Osteoblast (primary cell): ENCODE measurements at regions not wholly inside any gene's neighbourhood (a gene's known extent, or its start where the extent isn't known, plus 50 kb on each side); places are given as distances from the start of the nearest gene placed in this dataset.

Experiments used
- DNase-seq: peaks from one replicate; pipeline ENCODE4 v3.0.0; 2011; ENCODE audit warnings: low spot score, mixed read lengths; ENCODE audit not compliant: insufficient read length; ENCODE audit errors: missing footprints
- H2AFZ ChIP-seq: 2 replicates; pipeline ENCODE4 v1.6.0; 2011; ENCODE audit warnings: mild to moderate bottlenecking, low read length
- H3K27ac ChIP-seq: 2 replicates; pipeline ENCODE4 v1.5.1; 2011; ENCODE audit warnings: mild to moderate bottlenecking, low read depth, low read length, moderate library complexity
- H3K27me3 ChIP-seq: 2 replicates; pipeline ENCODE4 v1.6.0; 2012; ENCODE audit warnings: mild to moderate bottlenecking, control low read depth, inconsistent platforms, low read length, moderate library complexity; ENCODE audit not compliant: insufficient read depth
- H3K36me3 ChIP-seq: 2 replicates; pipeline ENCODE4 v1.5.1; 2011; ENCODE audit warnings: mild to moderate bottlenecking, low read length, control low read depth, moderate library complexity; ENCODE audit not compliant: insufficient read depth
- H3K4me1 ChIP-seq: 2 replicates; pipeline ENCODE4 v1.5.1; 2011; ENCODE audit warnings: mild to moderate bottlenecking, low read length, control low read depth, moderate library complexity; ENCODE audit not compliant: insufficient read depth
- H3K4me2 ChIP-seq: 2 replicates; pipeline ENCODE4 v1.6.0; 2011; ENCODE audit warnings: mild to moderate bottlenecking, low read length; ENCODE audit not compliant: insufficient read depth
- H3K4me3 ChIP-seq: fragments of 200-600 bp; sonication (generic); 3 replicates; pipeline ENCODE4 v1.5.1; 2012; ENCODE audit warnings: mild to moderate bottlenecking, low read length, inconsistent platforms; ENCODE audit not compliant: insufficient read depth
- H3K79me2 ChIP-seq: 2 replicates; pipeline ENCODE4 v1.6.0; 2012; ENCODE audit warnings: mild to moderate bottlenecking, low read length, control low read depth, inconsistent platforms; ENCODE audit not compliant: insufficient read depth
- H3K9me3 ChIP-seq: 2 replicates; pipeline ENCODE4 v1.5.1; 2011; ENCODE audit warnings: low read depth, low read length, control low read depth
- H4K20me1 ChIP-seq: 2 replicates; pipeline ENCODE4 v1.6.0; 2012; ENCODE audit warnings: mild to moderate bottlenecking, low read length, control low read depth; ENCODE audit not compliant: insufficient read depth
- TF ChIP-seq, protein P1 (sequence below): IDR thresholded peaks from 2 replicates; pipeline ENCODE4 v1.5.1; 2011; ENCODE audit warnings: mild to moderate bottlenecking, low read depth, low read length, moderate library complexity; ENCODE audit errors: extremely low read depth

- Histone ChIP-seq H2AFZ (no peak overlapping the region), H3K79me2 (no peaks in the 10 kb centered on the region), H3K4me2 (no peak overlapping the region), H4K20me1 (no peaks in the 10 kb centered on the region), H3K9me3 (no peaks in the 10 kb centered on the region), H3K27me3 (no peaks in the 10 kb centered on the region), H3K4me3 (no peak overlapping the region), H3K4me1 (no peaks in the 10 kb centered on the region), H3K27ac (no peak overlapping the region), H3K36me3 (no peaks in the 10 kb centered on the region)
- TF ChIP-seq, protein P1, sequence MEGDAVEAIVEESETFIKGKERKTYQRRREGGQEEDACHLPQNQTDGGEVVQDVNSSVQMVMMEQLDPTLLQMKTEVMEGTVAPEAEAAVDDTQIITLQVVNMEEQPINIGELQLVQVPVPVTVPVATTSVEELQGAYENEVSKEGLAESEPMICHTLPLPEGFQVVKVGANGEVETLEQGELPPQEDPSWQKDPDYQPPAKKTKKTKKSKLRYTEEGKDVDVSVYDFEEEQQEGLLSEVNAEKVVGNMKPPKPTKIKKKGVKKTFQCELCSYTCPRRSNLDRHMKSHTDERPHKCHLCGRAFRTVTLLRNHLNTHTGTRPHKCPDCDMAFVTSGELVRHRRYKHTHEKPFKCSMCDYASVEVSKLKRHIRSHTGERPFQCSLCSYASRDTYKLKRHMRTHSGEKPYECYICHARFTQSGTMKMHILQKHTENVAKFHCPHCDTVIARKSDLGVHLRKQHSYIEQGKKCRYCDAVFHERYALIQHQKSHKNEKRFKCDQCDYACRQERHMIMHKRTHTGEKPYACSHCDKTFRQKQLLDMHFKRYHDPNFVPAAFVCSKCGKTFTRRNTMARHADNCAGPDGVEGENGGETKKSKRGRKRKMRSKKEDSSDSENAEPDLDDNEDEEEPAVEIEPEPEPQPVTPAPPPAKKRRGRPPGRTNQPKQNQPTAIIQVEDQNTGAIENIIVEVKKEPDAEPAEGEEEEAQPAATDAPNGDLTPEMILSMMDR, result no peak
- DNase-seq, result no peak
Observed at GRCh38 chr13:75945841-75946482, 309.8 kb downstream of the LMO7 start.

- Histone ChIP-seq H3K4me1 (no peaks in the 10 kb centered on the region), H3K27me3 (no peaks in the 10 kb centered on the region), H4K20me1 (no peaks in the 10 kb centered on the region), H3K4me3 (no peak overlapping the region), H3K9me3 (no peaks in the 10 kb centered on the region), H2AFZ (no peak overlapping the region), H3K27ac (no peak overlapping the region), H3K36me3 (no peaks in the 10 kb centered on the region), H3K4me2 (no peak overlapping the region), H3K79me2 (no peaks in the 10 kb centered on the region)
- TF ChIP-seq, protein P1, result no peak
- DNase-seq, result no peak
Observed at GRCh38 chr13:75938811-75939560, 302.9 kb downstream of the LMO7 start.

GRCh38 chr13:75936791-75937190 lies 300.7 kb downstream of the LMO7 start:
- no peak overlapping the region for H3K4me3 ChIP-seq
- DNase-seq, result no peak
- no peaks in the 10 kb centered on the region for H3K79me2 ChIP-seq
- no peaks in the 10 kb centered on the region for H3K9me3 ChIP-seq
- no peaks in the 10 kb centered on the region for H4K20me1 ChIP-seq
- no peaks in the 10 kb centered on the region for H3K36me3 ChIP-seq
- no peak overlapping the region for H2AFZ ChIP-seq
- no peaks in the 10 kb centered on the region for H3K27me3 ChIP-seq
- H3K27ac ChIP-seq, result no peak overlapping the region
- TF ChIP-seq, protein P1, result no peak
- H3K4me1 ChIP-seq, result no peaks in the 10 kb centered on the region
- no peak overlapping the region for H3K4me2 ChIP-seq

GRCh38 chr13:75935805-75936204 lies 299.7 kb downstream of the LMO7 start:
- TF ChIP-seq, protein P1, result no peak
- H3K27ac ChIP-seq, result no peak overlapping the region
- no peaks in the 10 kb centered on the region for H4K20me1 ChIP-seq
- no peaks in the 10 kb centered on the region for H3K79me2 ChIP-seq
- no peak overlapping the region for H3K4me3 ChIP-seq
- H3K27me3 ChIP-seq, result no peaks in the 10 kb centered on the region
- H3K36me3 ChIP-seq, result no peaks in the 10 kb centered on the region
- H2AFZ ChIP-seq, result no peak overlapping the region
- DNase-seq, result no peak
- H3K4me1 ChIP-seq, result no peaks in the 10 kb centered on the region
- H3K9me3 ChIP-seq, result no peaks in the 10 kb centered on the region
- H3K4me2 ChIP-seq, result no peak overlapping the region
